ENCODE measurements at regions not wholly inside any gene's neighbourhood (a gene's known extent, or its start where the extent isn't known, plus 50 kb on each side); places are given as distances from the start of the nearest gene placed in this dataset.

GRCh38 chr11:119800171-119800570, 71.2 kb upstream of the NECTIN1 start:
- POLR2A ChIA-PET, result no interaction called here
- H3K9me3 Mint-ChIP-seq, result no peaks in the 10 kb centered on the region
- no peaks in the 10 kb centered on the region for H3K36me3 Mint-ChIP-seq (ENCODE audit: low read depth)
- no peaks in the 10 kb centered on the region for H3K4me1 Mint-ChIP-seq
- no peak overlapping the region for H3K27ac Mint-ChIP-seq
- H3K4me3 Mint-ChIP-seq, result no peak overlapping the region
- no peak for DNase-seq
- peaks cover 6% of the 10 kb centered on the region for H3K27me3 Mint-ChIP-seq
- CTCF ChIA-PET, result interaction anchor here (1.1 kb wide), 1 partner anchor 17 kb away, joined by 3 read pairs; no protein-coding TSS in a partner anchor

DNA sequence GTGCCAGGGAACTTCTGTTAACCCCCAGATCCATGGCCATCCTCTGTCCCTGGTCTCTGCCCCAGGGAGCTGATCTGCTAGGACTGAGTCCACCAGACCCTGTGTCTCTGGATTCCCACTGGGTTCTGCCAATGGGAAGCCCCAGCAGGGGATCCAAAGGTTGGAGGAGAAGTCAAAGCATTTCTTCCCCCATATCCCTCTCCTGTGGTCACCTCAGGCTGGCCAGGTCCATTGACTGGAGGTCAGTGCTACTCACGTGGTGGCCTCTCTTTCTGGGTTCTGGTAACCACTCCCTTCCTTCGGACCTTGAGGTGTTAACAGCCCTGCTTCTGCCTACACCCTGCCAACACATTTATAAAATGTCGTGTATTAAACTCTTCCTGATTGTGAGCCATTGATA, 69.7 kb upstream of the NECTIN1 start:
- ChIA-PET CTCF (interaction anchor here (0.6 kb wide), 1 partner anchor 1896 kb away, joined by 4 read pairs; no protein-coding TSS in a partner anchor), POLR2A (no interaction called here)
- no peaks in the 10 kb centered on the region for H3K36me3 Mint-ChIP-seq (ENCODE audit: low read depth)

DNA sequence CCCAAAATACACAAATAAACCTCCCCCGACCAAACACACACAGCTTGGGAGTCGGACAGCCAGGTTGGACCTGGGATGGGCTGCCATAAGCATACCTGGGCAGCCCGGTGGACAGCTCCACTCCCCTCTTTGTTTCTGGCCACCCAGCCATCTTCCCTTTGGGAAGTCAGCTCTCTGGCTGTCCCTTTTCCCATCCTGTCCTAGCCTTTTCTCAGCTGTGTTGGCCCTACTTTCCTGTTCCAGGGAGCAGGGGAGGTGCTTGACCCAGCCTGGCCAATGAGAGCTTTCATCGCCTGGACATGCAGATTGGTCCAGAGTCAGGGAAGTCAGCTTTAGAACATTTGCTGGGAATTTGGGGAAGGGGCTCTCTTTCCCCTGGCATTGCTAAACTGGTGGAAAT, 68.7 kb upstream of the NECTIN1 start:
- Mint-ChIP-seq H3K27me3 (peaks cover 6% of the 10 kb centered on the region), H3K4me3 (no peak overlapping the region), H3K4me1 (no peaks in the 10 kb centered on the region), H3K36me3 (ENCODE audit: low read depth) (no peaks in the 10 kb centered on the region), H3K27ac (no peak overlapping the region), H3K9me3 (no peaks in the 10 kb centered on the region)
- POLR2A ChIA-PET, result no interaction called here
- CTCF ChIA-PET, result interaction anchor here (1.3 kb wide), 1 partner anchor 9 kb away, joined by 3 read pairs; no protein-coding TSS in a partner anchor
- DNase-seq, result no peak

More for the DNA sequence above, 69.7 kb upstream of the NECTIN1 start:
- H3K9me3 Mint-ChIP-seq, result no peaks in the 10 kb centered on the region
- H3K4me3 Mint-ChIP-seq, result no peak overlapping the region
- peaks cover 6% of the 10 kb centered on the region for H3K27me3 Mint-ChIP-seq
- H3K27ac Mint-ChIP-seq, result no peak overlapping the region
- no peaks in the 10 kb centered on the region for H3K4me1 Mint-ChIP-seq
- DNase-seq, result no peak

DNA sequence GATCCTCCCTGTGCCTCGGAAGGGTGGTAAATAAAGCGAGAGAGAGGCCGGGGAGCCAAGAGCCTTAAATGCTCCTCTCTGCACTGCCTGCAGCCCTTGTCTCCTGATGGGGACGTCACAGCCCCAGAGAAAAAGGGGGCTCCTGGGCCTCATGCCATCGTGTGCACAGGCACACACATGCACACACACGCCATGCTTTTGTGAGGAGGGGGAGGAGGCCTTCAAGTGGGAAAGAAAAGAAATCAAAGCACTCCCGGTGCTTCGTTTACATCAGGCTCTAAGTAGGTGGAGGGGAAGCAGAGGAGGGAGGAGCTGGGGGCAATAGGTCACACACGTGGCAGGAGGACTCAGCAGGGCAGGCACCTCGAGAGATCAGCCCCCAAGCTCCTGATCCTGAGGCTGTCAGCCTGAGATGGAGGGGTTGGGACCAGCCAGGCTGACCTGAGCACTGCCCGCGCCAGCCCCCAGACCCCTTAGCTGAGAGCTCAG, 68.2 kb upstream of the NECTIN1 start:
- Mint-ChIP-seq H3K27me3 (peaks cover 6% of the 10 kb centered on the region), H3K36me3 (ENCODE audit: low read depth) (no peaks in the 10 kb centered on the region)
- POLR2A ChIA-PET, result no interaction called here

GRCh38 chr11:119796363-119797060, 67.5 kb upstream of the NECTIN1 start:
- H3K9me3 Mint-ChIP-seq, result no peaks in the 10 kb centered on the region
- H3K4me3 Mint-ChIP-seq, result no peak overlapping the region
- no peaks in the 10 kb centered on the region for H3K36me3 Mint-ChIP-seq (ENCODE audit: low read depth)
- no peaks in the 10 kb centered on the region for H3K4me1 Mint-ChIP-seq
- H3K27ac Mint-ChIP-seq, result no peak overlapping the region
- peaks cover 4% of the 10 kb centered on the region for H3K27me3 Mint-ChIP-seq
- no peak for DNase-seq
- POLR2A ChIA-PET, result no interaction called here
- CTCF ChIA-PET, result interaction anchor here (1.3 kb wide), 1 partner anchor 11 kb away, joined by 3 read pairs; no protein-coding TSS in a partner anchor

More for the DNA sequence above, 68.2 kb upstream of the NECTIN1 start:
- Mint-ChIP-seq H3K4me3 (no peak overlapping the region), H3K9me3 (no peaks in the 10 kb centered on the region), H3K27ac (no peak overlapping the region), H3K4me1 (no peaks in the 10 kb centered on the region)
- CTCF ChIA-PET, result interaction anchor here (1.3 kb wide), 1 partner anchor 10 kb away, joined by 3 read pairs; no protein-coding TSS in a partner anchor
- no peak for DNase-seq

DNA sequence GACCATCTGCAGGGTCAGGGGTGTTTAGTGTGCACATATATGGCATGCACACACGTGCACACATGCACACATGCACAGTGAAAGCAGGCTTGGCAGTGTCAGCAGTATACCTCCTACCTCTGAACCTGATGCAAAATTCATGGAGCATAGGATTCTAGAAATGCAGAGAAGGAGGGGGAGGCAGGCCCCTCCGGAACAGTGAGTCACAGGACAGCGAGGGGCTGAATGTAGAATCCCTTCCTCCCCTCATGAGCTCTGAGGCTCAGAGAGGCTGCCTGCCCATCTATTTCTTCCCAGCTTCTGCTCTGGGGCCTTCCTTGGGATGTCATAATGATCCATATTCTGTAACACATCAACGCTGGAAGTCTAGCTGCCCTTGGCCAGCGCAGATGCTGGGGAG, 66.7 kb upstream of the NECTIN1 start:
- ChIA-PET POLR2A (no interaction called here), CTCF (no interaction called here)
- Mint-ChIP-seq H3K4me1 (no peaks in the 10 kb centered on the region), H3K4me3 (no peak overlapping the region), H3K27ac (no peak overlapping the region), H3K9me3 (no peaks in the 10 kb centered on the region), H3K36me3 (ENCODE audit: low read depth) (no peaks in the 10 kb centered on the region), H3K27me3 (peaks cover 4% of the 10 kb centered on the region)
- DNase-seq, result no peak

DNA sequence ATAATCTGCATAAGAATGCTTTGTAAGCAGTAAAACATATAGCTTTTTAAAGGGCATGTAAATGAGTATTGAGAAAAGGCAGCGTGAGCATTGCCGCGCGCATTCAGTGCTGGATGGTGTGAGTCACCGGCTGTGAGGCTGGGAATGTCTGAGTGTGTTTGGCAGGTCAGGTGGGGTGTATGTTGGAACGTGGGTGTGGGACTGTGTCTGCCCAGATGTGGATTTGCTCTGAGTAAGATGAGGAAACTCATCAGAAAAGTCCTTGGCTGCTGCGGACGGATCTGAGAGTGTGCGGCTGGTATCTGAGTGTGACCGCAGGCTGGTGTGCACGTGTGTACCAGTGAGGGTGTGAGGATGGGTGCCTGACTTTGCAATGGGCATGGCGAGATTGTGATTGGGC, 66.2 kb upstream of the NECTIN1 start:
- peaks cover 4% of the 10 kb centered on the region for H3K27me3 Mint-ChIP-seq
- CTCF ChIA-PET, result no interaction called here
- no peaks in the 10 kb centered on the region for H3K9me3 Mint-ChIP-seq
- DNase-seq, result no peak
- H3K4me3 Mint-ChIP-seq, result no peak overlapping the region
- H3K27ac Mint-ChIP-seq, result no peak overlapping the region
- POLR2A ChIA-PET, result no interaction called here
- H3K36me3 Mint-ChIP-seq (ENCODE audit: low read depth), result no peaks in the 10 kb centered on the region
- H3K4me1 Mint-ChIP-seq, result no peaks in the 10 kb centered on the region

- no peak for DNase-seq
- Mint-ChIP-seq H3K27ac (no peak overlapping the region), H3K27me3 (peaks cover 4% of the 10 kb centered on the region), H3K36me3 (ENCODE audit: low read depth) (no peaks in the 10 kb centered on the region), H3K4me3 (no peak overlapping the region), H3K4me1 (no peaks in the 10 kb centered on the region), H3K9me3 (no peaks in the 10 kb centered on the region)
- ChIA-PET CTCF (no interaction called here), POLR2A (no interaction called here)
Measured at GRCh38 chr11:119794756-119795155, 65.8 kb upstream of the NECTIN1 start.

DNA sequence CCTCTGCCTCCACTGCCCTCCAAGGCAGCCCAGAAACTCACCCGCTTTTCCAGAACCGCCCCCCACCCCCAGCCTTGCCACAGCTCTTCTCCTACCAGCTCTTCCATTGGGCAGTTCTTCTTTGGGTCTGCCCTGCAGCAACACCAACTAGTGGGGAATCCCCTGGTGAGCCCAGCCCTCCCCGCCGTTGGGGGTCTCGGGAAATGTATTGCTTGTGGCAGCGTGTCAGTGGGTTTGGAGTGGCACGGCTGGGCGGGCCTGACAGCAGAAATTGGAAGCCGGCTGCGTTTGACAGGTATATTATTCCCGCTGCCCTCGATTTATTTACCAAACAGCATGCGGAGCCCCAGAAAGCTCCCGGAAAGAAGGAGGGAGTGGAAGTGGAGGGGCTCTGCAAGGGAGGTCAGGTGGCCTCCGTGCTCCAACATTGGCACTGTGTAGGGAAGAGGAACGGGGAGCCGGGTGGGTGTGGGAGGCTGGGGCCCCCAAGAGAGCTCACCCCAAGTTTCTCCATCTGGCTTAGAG, 65.2 kb upstream of the NECTIN1 start:
- Mint-ChIP-seq H3K27me3 (peaks cover 4% of the 10 kb centered on the region), H3K4me1 (no peaks in the 10 kb centered on the region), H3K9me3 (no peaks in the 10 kb centered on the region), H3K4me3 (no peak overlapping the region), H3K27ac (no peak overlapping the region), H3K36me3 (ENCODE audit: low read depth) (no peaks in the 10 kb centered on the region)
- ChIA-PET CTCF (interaction anchor here (1.1 kb wide), 1 partner anchor 12 kb away, joined by 3 read pairs; no protein-coding TSS in a partner anchor), POLR2A (no interaction called here)
- no peak for DNase-seq

- DNase-seq, result no peak
- POLR2A ChIA-PET, result no interaction called here
Measured at GRCh38 chr11:119793335-119793984, 64.5 kb upstream of the NECTIN1 start.

DNA sequence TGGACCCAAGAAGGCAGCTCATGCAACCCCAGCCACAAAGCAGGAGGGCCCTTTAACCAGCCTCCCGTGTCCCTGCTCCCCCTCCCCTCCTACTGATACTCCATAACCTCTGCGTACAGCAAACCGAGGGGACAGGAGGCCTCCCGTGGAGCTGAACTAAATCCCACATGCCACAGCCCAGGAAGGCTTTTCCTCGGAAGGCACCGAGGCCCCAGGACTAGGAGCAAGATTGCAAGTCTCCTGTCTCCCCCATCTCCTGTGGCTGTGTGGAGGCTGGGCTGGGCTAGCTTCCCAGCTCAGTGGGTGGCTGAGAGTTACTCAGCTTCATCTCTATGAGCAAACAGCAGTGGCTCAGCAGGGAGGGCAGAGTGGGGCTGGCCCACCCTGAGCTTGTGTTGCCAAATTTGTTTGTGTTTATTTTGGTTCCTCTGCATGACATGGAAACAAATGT, 62.7 kb upstream of the NECTIN1 start:
- H3K27me3 Mint-ChIP-seq, result no peaks in the 10 kb centered on the region
- DNase-seq, result no peak
- ChIA-PET CTCF (no interaction called here), POLR2A (no interaction called here)
- H3K36me3 Mint-ChIP-seq (ENCODE audit: low read depth), result no peaks in the 10 kb centered on the region
- H3K4me1 Mint-ChIP-seq, result no peaks in the 10 kb centered on the region
- H3K4me3 Mint-ChIP-seq, result no peak overlapping the region
- H3K27ac Mint-ChIP-seq, result no peak overlapping the region
- H3K9me3 Mint-ChIP-seq, result no peaks in the 10 kb centered on the region

More at GRCh38 chr11:119793335-119793984, 64.5 kb upstream of the NECTIN1 start:
- H3K4me1 Mint-ChIP-seq, result no peaks in the 10 kb centered on the region
- H3K27ac Mint-ChIP-seq, result no peak overlapping the region
- H3K4me3 Mint-ChIP-seq, result no peak overlapping the region
- CTCF ChIA-PET, result interaction anchor here (1.1 kb wide), 2 partner anchors 11 to 16 kb away, joined by 3 read pairs; no protein-coding TSS in a partner anchor
- H3K36me3 Mint-ChIP-seq (ENCODE audit: low read depth), result no peaks in the 10 kb centered on the region
- no peaks in the 10 kb centered on the region for H3K9me3 Mint-ChIP-seq
- peaks cover 4% of the 10 kb centered on the region for H3K27me3 Mint-ChIP-seq

DNA sequence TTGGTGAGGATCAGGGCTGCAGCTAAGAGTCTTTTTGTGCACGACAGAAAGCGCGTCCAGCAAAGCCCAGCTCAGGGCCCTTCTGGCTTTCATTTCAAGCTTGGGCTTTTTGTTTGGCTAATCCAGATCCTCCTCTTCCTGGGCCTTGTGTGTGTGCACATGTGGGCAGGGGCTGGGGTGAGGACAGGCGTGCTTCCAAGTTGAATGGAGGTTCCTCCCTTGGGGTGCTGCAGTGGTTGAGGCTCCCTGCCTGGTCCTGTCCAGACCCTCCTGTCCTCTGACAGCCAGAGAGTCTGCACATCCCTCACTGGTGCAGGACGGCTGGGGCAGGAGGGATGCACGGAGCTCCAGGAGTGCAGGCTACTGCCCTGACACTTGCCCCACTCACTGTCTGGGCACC, 62.0 kb upstream of the NECTIN1 start:
- DNase-seq, result no peak
- Mint-ChIP-seq H3K9me3 (no peaks in the 10 kb centered on the region), H3K27ac (no peak overlapping the region), H3K36me3 (ENCODE audit: low read depth) (no peaks in the 10 kb centered on the region), H3K27me3 (no peaks in the 10 kb centered on the region), H3K4me1 (no peaks in the 10 kb centered on the region), H3K4me3 (no peak overlapping the region)
- CTCF ChIA-PET, result interaction anchor here (0.6 to 1.5 kb wide), 3 partner anchors 12 to 169 kb away, joined by 3 to 4 read pairs (median 3); no protein-coding TSS in a partner anchor
- POLR2A ChIA-PET, result no interaction called here

DNA sequence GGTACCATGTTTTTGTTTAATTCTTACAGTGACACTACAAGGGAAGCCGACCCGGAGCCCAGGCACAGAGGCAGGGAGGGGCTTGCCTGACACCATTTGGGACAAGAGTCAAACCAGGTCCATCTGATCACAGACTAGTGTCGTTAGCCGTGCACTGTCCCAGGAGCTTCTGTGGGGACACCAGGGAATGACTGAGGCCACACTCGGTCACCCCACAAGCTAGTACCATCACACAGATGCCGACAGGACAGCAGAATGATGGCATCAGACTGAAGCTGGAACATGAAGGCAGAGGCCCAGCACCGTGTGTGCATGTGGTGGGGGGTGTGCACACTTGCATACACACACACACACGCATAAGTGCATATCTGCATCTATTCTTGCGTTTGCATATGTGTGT, 61.5 kb upstream of the NECTIN1 start:
- CTCF ChIA-PET, result interaction anchor here (0.6 to 1.5 kb wide), 3 partner anchors 13 to 170 kb away, joined by 3 to 4 read pairs (median 3); no protein-coding TSS in a partner anchor
- POLR2A ChIA-PET, result no interaction called here
- Mint-ChIP-seq H3K36me3 (ENCODE audit: low read depth) (no peaks in the 10 kb centered on the region), H3K4me3 (no peak overlapping the region), H3K27ac (no peak overlapping the region), H3K27me3 (no peaks in the 10 kb centered on the region), H3K9me3 (no peaks in the 10 kb centered on the region), H3K4me1 (no peaks in the 10 kb centered on the region)
- no peak for DNase-seq
